T1000 (cell line): ENCODE measurements at regions not wholly inside any gene's neighbourhood (a gene's known extent, or its start where the extent isn't known, plus 50 kb on each side); places are given as distances from the start of the nearest gene placed in this dataset.
"Not testable (repeated sequence)": the region's sequence is repeated elsewhere in the genome, so short reads cannot be mapped to it uniquely, and the experiment has no call there.

Experiments
- DNase-seq: peaks from one replicate; lab custom pipeline; 2025; ENCODE audit warnings: mixed read lengths; lab: John Stamatoyannopoulos, UW

DNA sequence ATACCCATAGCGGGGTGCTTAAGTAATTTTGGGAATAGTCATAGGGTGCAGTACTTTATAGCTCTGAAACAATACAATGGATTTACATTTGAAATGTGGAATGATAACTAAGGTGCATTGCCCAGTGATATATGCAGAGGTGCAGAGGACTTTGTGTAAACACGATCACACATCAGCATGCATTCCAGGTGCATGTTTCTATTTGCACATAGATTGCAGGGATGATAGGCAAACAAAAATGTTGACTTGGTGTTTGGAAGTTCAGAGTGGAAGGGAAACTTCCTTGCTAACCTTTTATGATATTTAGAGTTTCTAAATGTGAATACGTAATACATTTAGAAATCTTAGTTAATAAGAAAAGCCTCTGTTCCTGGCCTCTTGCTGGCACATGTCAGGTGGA, 941.5 kb downstream of the TUBA3C start:
- DNase-seq = not testable (repeated sequence)

DNA sequence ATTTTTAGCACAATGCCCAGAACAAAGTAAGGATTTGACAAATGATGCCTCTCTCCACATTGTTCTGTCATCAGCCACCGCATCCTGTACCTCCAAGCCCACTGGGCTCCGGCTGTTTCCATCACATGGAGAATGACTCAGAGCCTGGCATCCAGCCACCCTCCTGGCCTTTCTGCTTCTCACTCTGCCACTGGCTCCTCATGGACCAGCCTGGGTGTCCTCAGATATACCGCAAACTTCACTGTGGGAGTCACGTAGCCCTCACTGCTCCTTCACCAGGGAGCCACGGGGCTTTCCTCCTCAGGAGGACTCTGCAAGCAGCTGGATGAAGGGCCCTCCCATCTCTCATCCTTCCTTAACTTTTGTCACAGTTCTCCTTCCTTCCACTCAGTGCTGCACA, 943.0 kb downstream of the TUBA3C start:
- peak; percentile 17 for DNase-seq

DNA sequence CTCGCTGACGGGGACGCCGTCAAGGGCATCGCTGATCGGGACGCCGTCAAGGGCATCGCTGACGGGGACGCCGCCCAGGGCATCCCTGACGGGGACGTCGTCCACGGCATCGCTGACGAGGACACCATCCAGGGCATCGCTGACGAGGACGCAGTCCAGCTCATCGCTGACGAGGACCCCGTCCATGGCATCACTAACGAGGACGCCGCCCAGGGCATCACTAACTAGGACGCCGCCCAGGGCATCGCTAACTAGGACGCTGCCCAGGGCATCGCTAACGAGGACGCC, 945.2 kb downstream of the TUBA3C start:
- no peak for DNase-seq

DNA sequence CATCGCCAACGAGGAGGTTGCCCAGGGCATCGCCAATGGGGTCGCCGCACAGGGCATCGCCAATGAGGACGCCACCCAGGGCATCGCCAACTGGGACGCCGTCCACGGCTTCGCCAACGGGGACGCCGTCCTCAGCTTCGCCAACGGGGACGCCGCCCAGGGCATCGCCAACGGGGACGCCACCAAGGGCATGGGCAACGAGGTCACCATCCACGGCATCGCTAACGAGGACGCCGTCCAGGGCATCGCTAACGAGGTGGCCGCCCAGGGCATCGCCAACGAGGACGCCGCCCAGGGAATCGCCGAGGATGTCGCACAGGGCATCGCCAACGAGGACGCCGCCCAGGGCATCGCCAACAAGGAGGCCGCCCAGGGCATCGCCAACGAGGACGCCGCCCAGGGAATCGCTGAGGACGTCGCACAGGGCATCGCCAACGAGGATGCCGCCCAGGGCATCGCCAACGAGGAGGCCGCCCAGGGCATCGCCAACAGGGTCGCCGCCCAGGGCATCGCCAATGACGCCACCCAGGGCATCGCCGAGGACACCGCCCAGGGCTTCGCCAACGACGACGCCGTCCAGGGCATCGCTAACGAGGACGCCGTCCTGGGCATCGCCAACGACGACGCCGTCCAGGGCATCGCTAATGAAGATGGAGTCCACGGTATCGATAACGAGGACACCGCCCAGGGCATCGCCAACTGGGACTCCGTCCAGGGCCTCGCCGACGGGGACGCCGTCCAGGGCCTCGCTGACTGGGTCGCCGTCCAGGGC, 945.7 kb downstream of the TUBA3C start:
- DNase-seq = no peak

DNA sequence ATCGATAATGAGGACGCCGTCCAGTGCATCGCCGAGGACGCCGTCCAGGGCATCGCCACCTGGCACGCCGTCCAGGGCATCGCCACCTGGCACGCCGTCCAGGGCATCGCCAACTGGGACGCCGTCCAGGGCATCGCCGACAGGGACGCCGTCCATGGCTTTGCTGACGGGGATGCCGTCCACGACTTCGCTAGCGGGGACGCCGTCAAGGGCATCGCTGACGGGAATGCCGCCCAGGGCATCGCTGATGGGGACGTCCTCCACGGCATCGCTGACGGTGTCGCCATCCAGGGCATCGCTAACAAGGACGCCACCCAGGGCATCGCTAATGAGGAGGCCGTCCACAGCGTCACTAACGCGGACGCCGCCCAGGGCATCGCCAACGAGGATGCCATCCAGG, 946.5 kb downstream of the TUBA3C start:
- DNase-seq = no peak

DNA sequence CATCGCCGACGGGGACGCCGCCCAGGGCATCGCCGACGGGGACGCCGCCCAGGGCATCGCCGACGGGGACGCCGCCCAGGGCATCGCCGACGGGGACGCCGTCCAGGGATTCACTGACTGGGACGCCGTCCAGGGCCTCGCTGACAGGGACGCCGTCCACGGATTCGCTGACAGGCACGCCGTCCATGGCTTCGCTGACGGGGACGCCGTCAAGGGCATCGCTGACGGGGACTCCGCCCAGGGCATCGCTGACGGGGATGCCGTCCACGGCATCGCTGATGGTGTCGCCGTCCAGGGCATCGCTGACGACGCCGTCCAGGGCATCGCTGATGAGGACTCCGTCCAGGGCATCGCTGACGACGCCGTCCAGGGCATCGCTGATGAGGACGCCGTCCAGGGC, 947.2 kb downstream of the TUBA3C start:
- DNase-seq = not testable (repeated sequence)

DNA sequence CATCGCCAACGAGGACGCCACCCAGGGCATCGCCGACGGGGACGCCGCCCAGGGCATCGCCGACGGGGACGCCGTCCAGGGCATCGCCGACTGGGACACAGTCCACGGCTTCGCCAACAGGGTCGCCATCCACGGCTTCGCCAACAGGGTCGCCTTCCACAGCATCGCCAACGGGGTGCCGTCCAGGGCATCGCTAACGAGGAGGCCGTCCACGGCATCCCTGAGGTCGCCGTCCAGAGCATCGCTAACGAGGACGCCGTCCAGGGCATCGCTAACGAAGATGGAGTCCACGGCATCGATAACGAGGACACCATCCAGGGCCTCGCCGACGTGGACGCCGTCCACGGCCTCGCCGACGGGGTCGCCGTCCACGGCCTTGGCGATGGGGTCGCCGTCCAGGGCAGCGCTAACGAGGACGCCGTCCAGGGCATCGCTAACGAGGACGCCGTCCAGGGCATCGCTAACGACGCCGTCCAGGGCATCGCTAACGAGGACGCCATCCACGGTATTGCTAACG, 947.8 kb downstream of the TUBA3C start:
- no peak for DNase-seq

DNA sequence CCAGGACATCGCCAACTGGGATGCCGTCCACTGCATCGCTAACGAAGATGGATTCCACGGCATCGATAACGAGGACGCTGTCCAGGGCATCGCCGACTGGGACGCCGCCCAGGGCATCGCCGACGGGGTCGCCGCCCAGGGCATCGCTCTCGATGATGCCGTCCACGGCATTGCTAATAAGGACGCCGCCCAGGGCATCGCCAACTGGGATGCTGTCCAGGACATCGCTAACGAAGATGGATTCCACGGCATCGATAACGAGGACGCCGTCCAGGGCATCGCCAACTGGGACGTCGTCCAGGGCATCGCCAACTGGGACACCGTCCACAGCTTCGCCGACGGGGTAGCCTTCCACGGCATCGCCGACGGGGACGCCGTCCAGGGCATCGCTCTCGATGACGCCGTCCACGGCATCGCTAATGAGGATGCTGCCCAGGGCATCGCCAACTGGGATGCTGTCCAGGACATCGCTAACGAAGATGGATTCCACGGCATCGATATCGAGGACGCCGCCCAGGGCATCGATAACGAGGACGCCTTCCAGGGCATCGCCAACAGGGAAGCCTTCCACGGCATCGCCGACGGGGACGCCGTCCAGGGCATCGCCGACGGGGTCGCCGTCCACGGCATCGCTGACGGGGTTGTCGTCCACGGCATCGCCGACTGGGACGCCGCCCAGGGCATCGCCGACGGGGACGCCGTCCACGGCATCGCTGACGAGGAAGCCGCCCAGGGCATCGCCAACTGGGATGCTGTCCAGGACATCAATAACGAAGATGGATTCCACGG, 948.4 kb downstream of the TUBA3C start:
- DNase-seq = no peak

DNA sequence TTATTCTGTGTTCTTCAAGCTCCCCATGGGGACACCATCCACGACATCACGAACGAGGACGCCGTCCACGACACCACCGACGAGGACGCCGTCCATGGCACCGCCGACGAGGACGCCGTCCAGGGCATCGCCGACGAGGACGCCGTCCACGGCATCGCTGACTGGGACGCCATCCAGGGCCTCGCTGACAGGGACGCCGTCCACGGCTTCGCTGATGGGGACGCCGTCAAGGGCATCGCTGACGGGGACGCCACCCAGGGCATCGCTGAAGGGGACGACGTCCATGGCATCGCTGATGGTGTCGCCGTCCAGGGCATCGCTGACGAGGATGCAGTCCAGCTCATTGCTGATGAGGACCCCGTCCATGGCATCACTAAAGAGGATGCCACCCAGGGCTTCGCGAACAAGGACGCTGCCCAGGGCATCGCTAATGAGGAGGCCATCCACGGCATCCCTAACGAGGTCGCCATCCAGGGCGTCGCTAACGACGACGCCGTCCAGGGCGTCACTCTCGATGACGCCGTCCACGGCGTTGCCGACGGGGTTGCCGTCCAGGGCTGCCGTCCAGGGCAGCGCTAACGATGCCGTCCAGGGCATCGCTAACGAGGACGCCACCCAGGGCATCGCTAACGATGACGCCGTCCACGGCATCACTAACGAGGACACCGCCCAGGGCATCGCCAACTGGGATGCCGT, 949.2 kb downstream of the TUBA3C start:
- DNase-seq = no peak

DNA sequence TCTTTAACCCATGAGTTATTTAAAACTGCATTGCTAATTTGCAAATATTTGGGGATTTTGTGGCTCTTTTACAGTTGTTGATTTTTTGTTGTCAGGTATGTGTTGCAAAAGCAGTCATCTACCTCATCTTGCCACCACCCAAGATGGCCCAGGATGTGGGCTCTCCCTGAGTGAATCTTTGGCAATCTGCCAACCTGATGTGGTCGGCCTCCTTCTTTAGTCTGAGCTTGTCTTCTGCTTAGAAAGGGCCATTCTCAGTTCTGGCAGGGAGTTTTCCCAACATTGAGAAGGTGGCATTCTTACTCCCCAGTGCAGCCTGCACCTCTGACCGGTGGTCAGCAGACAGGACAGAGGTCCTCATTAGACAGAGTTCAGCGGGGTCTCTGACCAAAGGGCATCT, 957.2 kb downstream of the TUBA3C start:
- not testable (repeated sequence) for DNase-seq

DNA sequence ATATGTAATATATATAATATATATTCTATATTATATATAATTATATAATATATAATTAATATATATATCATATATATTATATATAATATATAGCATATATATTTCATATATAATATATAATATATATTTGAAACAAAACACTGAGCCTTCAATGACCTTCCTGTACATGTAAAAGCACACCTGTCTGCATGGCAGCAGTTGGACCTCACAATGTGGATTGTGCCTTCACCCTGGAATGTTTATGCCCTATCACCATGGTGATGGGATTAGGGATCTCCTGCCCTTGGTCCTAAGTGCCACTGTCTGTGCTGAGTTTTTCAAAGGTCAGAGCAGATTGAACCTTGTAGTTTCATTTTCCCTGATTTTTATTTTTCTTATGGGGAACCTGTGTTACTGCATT, 966.9 kb downstream of the TUBA3C start:
- DNase-seq = not testable (repeated sequence)

DNA sequence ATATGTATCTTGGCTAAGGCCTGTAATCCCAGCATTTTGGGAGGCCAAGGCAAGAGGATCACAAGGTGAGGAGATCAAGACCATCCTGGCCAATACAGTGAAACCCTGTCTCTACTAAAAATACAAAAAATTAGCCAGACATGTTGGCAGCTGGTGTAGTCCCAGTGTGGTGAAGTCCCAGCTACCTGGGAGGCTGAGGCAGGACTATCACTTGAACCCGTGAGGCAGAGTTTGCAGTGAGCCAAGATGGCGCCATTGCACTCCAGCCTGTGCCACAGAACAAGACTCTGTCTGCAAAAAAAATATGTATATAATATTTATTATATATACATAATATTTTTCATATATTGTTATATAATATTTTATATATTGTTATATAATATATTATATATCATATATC, 968.1 kb downstream of the TUBA3C start:
- not testable (repeated sequence) for DNase-seq

DNA sequence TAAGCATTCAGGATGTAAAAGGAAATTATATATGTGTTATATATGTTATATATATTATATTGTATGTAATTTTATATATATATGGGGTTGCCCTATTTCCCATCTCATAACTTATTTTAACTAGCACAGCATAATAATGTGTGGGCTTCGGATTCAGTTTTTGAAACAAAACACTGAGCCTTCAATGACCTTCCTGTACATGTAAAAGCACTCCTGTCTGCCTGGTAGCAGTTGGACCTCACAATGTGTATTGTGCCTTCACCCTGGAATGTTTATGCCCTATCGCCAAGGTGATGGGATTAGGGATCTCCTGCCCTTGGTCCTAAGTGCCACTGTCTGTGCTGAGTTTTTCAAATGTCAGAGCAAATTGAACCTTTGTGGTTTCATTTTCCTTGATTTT, 968.8 kb downstream of the TUBA3C start:
- no peak for DNase-seq

DNA sequence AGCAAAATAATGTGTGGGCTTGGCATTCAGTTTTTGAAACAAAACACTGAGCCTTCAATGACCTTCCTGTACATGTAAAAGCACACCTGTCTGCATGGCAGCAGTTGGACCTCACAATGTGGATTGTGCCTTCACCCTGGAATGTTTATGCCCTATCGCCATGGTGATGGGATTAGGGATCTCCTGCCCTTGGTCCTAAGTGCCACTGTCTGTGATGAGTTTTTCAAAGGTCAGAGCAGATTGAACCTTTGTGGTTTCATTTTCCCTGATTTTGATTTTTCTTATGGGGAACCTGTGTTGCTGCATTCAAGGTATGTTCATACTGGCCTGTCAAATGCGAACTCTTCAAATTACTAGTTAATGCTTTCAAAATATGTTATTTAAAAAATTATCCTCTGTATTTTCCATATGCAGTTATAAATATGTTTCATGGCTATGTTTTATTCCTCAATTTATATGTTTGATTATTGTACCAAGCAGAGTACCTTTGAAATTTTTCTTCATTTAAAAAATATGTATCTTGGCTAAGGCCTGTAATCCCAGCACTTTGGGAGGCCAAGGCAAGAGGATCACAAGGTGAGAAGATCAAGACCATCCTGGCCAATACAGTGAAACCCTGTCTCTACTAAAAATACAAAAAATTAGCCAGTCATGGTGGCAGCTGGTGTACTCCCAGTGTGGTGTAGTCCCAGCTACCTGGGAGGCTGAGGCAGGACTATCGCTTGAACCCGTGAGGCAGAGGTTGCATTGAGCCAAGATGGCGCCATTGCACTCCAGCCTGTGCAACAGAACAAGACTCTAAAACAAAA, 969.7 kb downstream of the TUBA3C start:
- not testable (repeated sequence) for DNase-seq

DNA sequence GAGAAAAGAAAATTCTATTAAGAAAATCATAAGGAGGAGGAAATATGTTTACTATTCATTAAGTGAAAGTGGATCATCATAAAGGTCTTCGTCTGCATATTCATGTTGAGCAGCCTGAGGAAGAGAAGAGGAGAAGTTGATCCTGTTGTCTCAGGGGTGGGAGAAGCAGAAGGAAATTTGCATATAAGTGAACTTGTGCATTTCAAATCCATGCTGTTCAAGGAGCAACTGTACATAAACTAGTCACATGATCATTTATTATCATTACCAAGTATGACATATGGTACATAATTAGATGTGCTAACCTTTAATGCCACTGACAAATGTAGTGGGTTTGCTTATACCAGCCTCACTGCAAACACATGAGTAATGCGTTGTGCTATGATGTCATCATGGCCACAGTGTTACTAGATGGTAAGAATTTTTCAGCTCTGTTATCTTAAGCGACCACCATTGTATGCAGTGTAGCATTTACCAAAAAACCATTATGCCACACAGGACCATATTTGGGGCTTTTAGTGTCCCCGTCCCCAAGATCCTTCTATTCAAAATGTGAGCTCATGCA, 976.9 kb downstream of the TUBA3C start:
- DNase-seq = not testable (repeated sequence)

DNA sequence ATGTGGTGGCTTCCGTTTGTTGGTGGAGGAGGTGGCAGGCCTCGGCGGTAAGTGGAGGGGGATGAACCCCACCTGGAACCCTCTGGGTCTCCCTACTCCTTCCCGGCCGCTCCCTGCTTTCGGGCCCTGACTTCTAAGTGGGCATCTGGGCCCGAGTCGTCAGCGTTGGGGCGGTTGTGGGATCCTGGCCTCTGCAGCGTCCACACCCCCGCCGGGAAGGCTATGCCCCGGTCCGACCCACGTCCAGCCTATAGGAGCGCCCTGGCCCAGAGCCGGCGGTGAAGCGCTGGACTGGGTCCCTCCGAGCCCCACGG, 986.3 kb downstream of the TUBA3C start:
- DNase-seq = not testable (repeated sequence)

DNA sequence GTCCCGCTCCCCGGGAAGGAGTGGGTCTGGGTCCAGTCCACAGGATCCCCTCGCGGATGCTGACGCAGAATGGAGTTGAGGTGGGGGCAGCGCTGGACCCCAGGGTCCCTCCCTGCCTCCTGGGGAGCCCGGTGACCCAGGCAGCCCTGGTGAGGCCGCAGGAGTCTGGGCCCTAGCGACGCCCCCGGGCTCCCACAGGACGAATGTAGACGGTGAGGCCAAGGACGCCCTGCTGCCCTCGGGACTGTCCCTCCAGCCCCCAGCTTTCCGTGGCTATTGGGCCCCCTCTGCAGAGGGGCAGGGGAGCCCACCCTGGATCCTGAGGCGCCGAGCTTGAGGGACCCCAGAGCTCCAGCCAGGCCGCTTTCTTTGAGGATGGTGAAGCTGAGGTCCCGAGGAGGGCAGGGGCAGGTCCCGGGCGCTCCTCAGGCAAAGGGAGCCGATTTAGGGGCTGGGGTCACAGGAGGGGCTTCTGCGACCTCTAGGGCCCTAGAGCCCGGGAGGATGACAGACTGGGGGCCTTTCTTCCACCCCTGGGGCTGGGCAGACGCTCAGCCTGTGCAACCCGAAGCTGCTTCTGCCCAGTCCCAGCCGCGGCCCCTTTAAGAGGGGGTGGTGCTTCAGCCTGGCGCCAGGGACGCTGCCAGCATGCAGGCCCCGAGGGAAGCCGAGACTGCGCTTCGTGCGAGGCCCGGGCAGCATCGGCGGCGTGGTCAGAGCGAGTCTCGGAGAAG, 986.8 kb downstream of the TUBA3C start:
- not testable (repeated sequence) for DNase-seq

DNA sequence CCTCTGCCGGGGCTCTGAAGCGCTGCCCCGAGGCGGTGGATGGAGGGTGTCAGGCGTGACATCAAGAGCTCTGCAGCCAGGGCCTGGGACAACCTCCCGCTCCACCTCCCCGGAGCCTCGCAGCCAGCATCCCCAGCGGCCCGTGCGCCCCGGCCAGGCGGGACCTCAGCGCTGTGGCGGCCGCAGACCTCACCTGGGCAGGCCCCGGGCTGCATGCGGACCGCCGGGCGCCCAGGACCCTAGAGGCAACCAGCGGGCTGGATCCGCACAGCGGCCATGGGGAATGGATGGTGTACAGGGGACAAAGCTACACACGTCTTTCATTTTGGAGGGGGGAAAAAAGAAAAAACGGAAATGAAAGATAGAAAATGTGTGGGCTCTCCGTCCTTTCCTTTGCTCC, 987.5 kb downstream of the TUBA3C start:
- DNase-seq = not testable (repeated sequence)
